Esophagus muscularis mucosa (tissue), 4 donors: ENCODE measurements at regions not wholly inside any gene's neighbourhood (a gene's known extent, or its start where the extent isn't known, plus 50 kb on each side); places are given as distances from the start of the nearest gene placed in this dataset.

Source experiments
- DNase-seq: peaks from one replicate; pipeline ENCODE4 v3.0.0-alpha.2; 2017; ENCODE audit errors: extremely low spot score
- H3K27ac ChIP-seq, 4 donors: fragments of 200-600 bp; sonication (generic); replicated peaks in 1 of 4; 1 replicate in 3 of 4; 2 replicates in 1 of 4; pipeline ENCODE4 v1.5.1; 2016 to 2019; ENCODE audit warnings: mild to moderate bottlenecking in 1 of 4
- H3K27me3 ChIP-seq, 4 donors: fragments of 200-600 bp; sonication (generic); one replicate each; pipeline versions ENCODE4 v1.5.1 to v1.6.0; 2016 to 2019
- H3K36me3 ChIP-seq, 4 donors: fragments of 200-600 bp; sonication (generic); one replicate each; pipeline ENCODE4 v1.5.1; 2016 to 2019
- H3K4me1 ChIP-seq, 4 donors: fragments of 200-600 bp; sonication (generic); one replicate each; pipeline ENCODE4 v1.5.1; 2016 to 2019
- H3K4me3 ChIP-seq, 4 donors: fragments of 200-600 bp; sonication (generic); 1 replicate in 2 of 4; 2 replicates in 2 of 4; pipeline ENCODE4 v1.5.1; 2016 to 2019; ENCODE audit warnings: mild to moderate bottlenecking in 4 of 4, moderate library complexity in 1 of 4
- H3K9me3 ChIP-seq, 4 donors: fragments of 200-600 bp; sonication (generic); 1 replicate in 3 of 4; 2 replicates in 1 of 4; pipeline ENCODE4 v1.5.1; 2016 to 2019
- EP300 ChIP-seq: sonication (generic); formaldehyde crosslinking; IDR thresholded peaks from one replicate; pipeline ENCODE4 v1.6.1; 2017; ENCODE audit warnings: antibody characterized with exemption
- POLR2A ChIP-seq: fragments of 450-650 bp; IDR thresholded peaks from one replicate; pipeline ENCODE4 v1.6.1; 2017; ENCODE audit warnings: antibody characterized with exemption, moderate library complexity, mild to moderate bottlenecking, low read depth
- POLR2AphosphoS5 ChIP-seq, 2 donors: sonication (generic); formaldehyde crosslinking; IDR thresholded peaks; one replicate each; pipeline ENCODE4 v1.6.1; 2017; ENCODE audit warnings: antibody characterized with exemption in 2 of 2
- WGBS: methylation state at CpG from one replicate; pipeline ENCODE4 v1.1.5; 2018; 5-methylcytosine and 5-hydroxymethylcytosine counted together
- intact Hi-C: fragments of 100-400 bp; cut with DNase I; formaldehyde crosslinking; loops from one replicate; pipeline ENCODE4 v1.15.1; 2023
- TF ChIP-seq, protein P1 (sequence below), 3 experiments: fragments of 200-600 bp in 2 of 3; fragments of 450-650 bp in 1 of 3; sonication (generic) in 2 of 3; IDR thresholded peaks; one replicate each; pipeline ENCODE4 v1.5.1; 2017 to 2019; ENCODE audit warnings: antibody characterized with exemption in 3 of 3, mild to moderate bottlenecking in 2 of 3, moderate library complexity in 1 of 3

DNA sequence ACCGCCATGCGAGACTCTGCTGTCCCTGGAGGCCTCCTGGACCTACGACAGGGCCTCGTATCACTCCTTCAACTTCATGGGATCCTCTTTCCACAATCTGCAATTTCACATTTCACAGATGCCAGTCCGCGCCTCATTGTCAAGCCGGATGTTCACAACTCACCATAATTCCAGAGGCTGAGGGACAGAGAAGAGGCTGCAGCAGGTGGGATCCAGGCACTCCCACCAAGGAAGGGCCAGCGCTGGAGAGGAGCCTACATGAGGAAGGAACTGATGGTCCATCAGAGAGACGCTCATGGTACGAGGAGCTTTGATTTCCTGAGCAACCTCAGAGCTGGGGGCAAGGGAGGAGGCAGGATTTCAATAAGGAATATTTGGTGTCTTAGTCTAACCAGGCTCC is 495.0 kb downstream of the BRD1 start:
- H3K4me3 ChIP-seq: no peak overlapping the region
- no peak overlapping the region for H3K27ac ChIP-seq
- intact Hi-C loops: no loop called here
- no peaks in the 10 kb centered on the region for H3K36me3 ChIP-seq
- peak; percentile 66 for DNase-seq
- no peaks in the 10 kb centered on the region for H3K4me1 ChIP-seq
- H3K9me3 ChIP-seq: peaks cover 0 to 15% (median 4%) of the 10 kb centered on the region in 4 donors
- WGBS: 76% methylated on average over 10 of the region's 10 CpGs
- H3K27me3 ChIP-seq: peaks cover 0 to 71% (median 0%) of the 10 kb centered on the region in 4 donors
- TF ChIP-seq POLR2A (no peak), EP300 (no peak), POLR2AphosphoS5 (IDR thresholded peaks at IDR 0.05) (no peak)
- TF ChIP-seq, protein P1, sequence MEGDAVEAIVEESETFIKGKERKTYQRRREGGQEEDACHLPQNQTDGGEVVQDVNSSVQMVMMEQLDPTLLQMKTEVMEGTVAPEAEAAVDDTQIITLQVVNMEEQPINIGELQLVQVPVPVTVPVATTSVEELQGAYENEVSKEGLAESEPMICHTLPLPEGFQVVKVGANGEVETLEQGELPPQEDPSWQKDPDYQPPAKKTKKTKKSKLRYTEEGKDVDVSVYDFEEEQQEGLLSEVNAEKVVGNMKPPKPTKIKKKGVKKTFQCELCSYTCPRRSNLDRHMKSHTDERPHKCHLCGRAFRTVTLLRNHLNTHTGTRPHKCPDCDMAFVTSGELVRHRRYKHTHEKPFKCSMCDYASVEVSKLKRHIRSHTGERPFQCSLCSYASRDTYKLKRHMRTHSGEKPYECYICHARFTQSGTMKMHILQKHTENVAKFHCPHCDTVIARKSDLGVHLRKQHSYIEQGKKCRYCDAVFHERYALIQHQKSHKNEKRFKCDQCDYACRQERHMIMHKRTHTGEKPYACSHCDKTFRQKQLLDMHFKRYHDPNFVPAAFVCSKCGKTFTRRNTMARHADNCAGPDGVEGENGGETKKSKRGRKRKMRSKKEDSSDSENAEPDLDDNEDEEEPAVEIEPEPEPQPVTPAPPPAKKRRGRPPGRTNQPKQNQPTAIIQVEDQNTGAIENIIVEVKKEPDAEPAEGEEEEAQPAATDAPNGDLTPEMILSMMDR (IDR thresholded peaks at IDR 0.05): no peak

GRCh38 chr22:49331878-49332277 is 495.8 kb downstream of the BRD1 start:
- 88% methylated on average over 10 of the region's 10 CpGs for WGBS
- H3K4me3 ChIP-seq: no peak overlapping the region
- H3K27ac ChIP-seq: no peak overlapping the region
- H3K27me3 ChIP-seq: peaks cover 0 to 74% (median 0%) of the 10 kb centered on the region in 4 donors
- intact Hi-C loops: no loop called here
- DNase-seq: no peak
- H3K36me3 ChIP-seq: no peaks in the 10 kb centered on the region
- TF ChIP-seq EP300: no peak
- TF ChIP-seq, protein P1 (IDR thresholded peaks at IDR 0.05): no peak
- H3K9me3 ChIP-seq: peaks cover 0 to 23% (median 11%) of the 10 kb centered on the region in 4 donors
- H3K4me1 ChIP-seq: no peaks in the 10 kb centered on the region

DNA sequence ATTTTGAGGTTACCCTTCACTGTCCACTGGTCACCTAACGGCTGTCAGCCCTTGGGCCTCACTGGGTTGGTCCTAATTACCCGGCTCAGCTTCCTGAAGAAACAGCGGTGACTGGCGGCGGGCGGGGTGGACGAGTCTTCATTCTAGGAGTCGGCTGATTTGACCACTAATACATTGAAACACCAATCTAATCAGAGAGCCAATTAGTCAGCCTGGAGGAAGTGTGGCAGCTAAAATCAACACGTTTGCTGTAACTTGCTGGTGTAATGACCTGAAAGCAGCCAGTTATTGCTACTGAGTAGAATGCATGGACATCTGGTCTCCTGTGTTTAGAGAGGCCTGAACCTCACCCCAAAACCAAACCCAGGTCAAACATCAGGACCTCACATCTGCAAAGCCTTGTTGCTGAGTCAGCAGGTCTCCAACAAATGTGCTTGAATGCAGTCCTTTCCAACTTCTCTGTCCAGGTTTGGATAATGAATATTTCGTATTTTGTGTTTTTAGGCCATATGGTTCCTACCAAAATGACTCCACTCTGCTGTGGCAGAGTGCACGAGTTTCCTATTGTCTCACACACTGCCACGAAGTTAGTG is 496.4 kb downstream of the BRD1 start:
- peaks cover 0 to 74% (median 0%) of the 10 kb centered on the region in 4 donors for H3K27me3 ChIP-seq
- no peak overlapping the region for H3K4me3 ChIP-seq
- no peak overlapping the region for H3K27ac ChIP-seq
- peaks cover 0 to 28% (median 13%) of the 10 kb centered on the region in 4 donors for H3K9me3 ChIP-seq
- H3K36me3 ChIP-seq: no peaks in the 10 kb centered on the region
- TF ChIP-seq EP300: no peak
- no peak for TF ChIP-seq POLR2A
- TF ChIP-seq, protein P1 (IDR thresholded peaks at IDR 0.05): no peak
- no peak for TF ChIP-seq POLR2AphosphoS5 (IDR thresholded peaks at IDR 0.05)
- no peaks in the 10 kb centered on the region for H3K4me1 ChIP-seq
- intact Hi-C loops: no loop called here
- DNase-seq: no peak
- WGBS: 79% methylated on average over 9 of the region's 12 CpGs

DNA sequence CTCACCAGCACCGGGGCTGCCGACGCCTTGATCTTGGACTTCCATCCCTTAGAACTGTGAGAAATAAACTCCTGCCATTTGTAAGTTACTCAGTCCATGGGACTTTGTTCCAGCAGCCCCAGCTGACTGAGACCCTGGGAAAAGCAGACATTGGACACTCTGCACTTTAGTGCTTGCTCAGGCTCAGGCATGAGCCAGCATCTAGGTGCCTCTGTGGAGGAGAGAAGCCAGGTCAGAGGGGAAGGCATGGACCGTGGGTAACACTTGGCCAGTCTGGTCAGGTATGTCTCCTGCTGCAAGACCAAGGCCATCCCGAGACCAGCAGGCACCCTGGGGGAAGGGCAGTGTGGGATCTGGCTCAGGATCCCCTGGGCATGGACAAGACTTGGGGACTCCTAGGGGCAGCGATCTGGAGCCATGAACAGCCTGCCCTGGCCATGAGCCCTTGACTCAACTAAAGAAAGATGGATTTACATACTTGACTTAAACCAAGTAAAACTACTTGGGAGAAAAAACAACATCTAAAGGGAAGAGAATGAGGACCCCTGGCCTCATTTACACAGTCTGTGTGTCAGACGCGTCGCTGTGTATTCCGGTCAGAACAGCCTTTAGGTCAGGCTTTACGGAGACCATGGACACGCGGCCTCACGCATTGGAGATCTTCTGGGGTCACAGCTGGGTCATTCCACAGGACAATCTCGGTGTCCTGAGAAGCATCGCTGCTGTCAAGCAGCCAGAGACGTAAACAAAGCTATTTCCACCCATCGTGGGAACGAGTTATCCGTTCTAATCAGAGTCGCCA is 497.1 kb downstream of the BRD1 start:
- intact Hi-C loops: no loop called here
- 73% methylated on average over 21 of the region's 21 CpGs for WGBS
- Histone ChIP-seq H3K4me3 (no peak overlapping the region), H3K27ac (no peak overlapping the region), H3K27me3 (peaks cover 0 to 80% (median 0%) of the 10 kb centered on the region in 4 donors), H3K36me3 (no peaks in the 10 kb centered on the region), H3K4me1 (no peaks in the 10 kb centered on the region), H3K9me3 (peaks cover 0 to 34% (median 13%) of the 10 kb centered on the region in 4 donors)
- peak; percentile 87 for DNase-seq
- TF ChIP-seq POLR2A (no peak), POLR2AphosphoS5 (IDR thresholded peaks at IDR 0.05) (no peak), EP300 (no peak)
- TF ChIP-seq, protein P1 (IDR thresholded peaks at IDR 0.05): no peak
